ENCODE measurements at regions not wholly inside any gene's neighbourhood (a gene's known extent, or its start where the extent isn't known, plus 50 kb on each side); places are given as distances from the start of the nearest gene placed in this dataset.

GRCh38 chr13:97538203-97538602 lies 104.2 kb downstream of the RAP2A start:
- TF ChIP-seq CTCF (conservative IDR thresholded peaks at IDR 0.05 in 1 of 2, IDR thresholded peaks at IDR 0.05 in 1 of 2; ENCODE audit: extremely low read depth in 1 of 2, insufficient read depth in 1 of 2, low read depth in 1 of 2, low read length in 2 of 2) (no peak), EZH2 (IDR thresholded peaks at IDR 0.05; ENCODE audit: borderline replicate concordance, low read length) (no peak)
